MM.1S (cell line): ENCODE measurements at regions not wholly inside any gene's neighbourhood (a gene's known extent, or its start where the extent isn't known, plus 50 kb on each side); places are given as distances from the start of the nearest gene placed in this dataset.

Experiments
- DNase-seq: peaks from one replicate; pipeline ENCODE4 v3.0.0-alpha.2; 2015
- H2AFZ ChIP-seq: fragments of 300-600 bp; sonication (generic); 2 replicates; pipeline ENCODE4 v1.6.0; 2016; ENCODE audit warnings: antibody characterized with exemption, low read length
- H3F3A ChIP-seq: fragments of 300-600 bp; sonication (generic); 2 replicates; pipeline ENCODE4 v1.6.1; 2016; ENCODE audit warnings: mild to moderate bottlenecking, antibody characterized with exemption, low read length, moderate library complexity, mixed read lengths; ENCODE audit not compliant: insufficient read depth
- H3K27ac ChIP-seq: fragments of 300-600 bp; sonication (generic); 2 replicates; pipeline ENCODE4 v1.5.1; 2016; ENCODE audit warnings: mild to moderate bottlenecking, low read length
- H3K27me3 ChIP-seq: fragments of 300-600 bp; sonication (generic); replicated peaks from 2 replicates; pipeline ENCODE4 v1.6.0; 2016; ENCODE audit warnings: low read length; ENCODE audit not compliant: insufficient read depth
- H3K36me3 ChIP-seq: fragments of 300-600 bp; sonication (generic); replicated peaks from 2 replicates; pipeline ENCODE4 v1.6.1; 2016; ENCODE audit warnings: mild to moderate bottlenecking, low read length, mixed read lengths; ENCODE audit not compliant: insufficient read depth
- H3K4me1 ChIP-seq: fragments of 300-600 bp; sonication (generic); 2 replicates; pipeline ENCODE4 v1.6.1; 2016; ENCODE audit warnings: low read length, mixed read lengths
- H3K4me2 ChIP-seq: fragments of 300-600 bp; sonication (generic); 2 replicates; pipeline ENCODE4 v1.6.0; 2016; ENCODE audit warnings: low read depth, low read length
- H3K4me3 ChIP-seq: fragments of 300-600 bp; sonication (generic); 2 replicates; pipeline ENCODE4 v1.5.1; 2016; ENCODE audit warnings: low read length, mixed read lengths
- H3K79me2 ChIP-seq: fragments of 300-600 bp; sonication (generic); 2 replicates; pipeline ENCODE4 v1.6.1; 2016; ENCODE audit warnings: mixed run types, low read length, mixed read lengths
- H3K9ac ChIP-seq: fragments of 300-600 bp; sonication (generic); 2 replicates; pipeline ENCODE4 v1.6.1; 2016; ENCODE audit warnings: low read length, mixed read lengths
- H3K9me2 ChIP-seq: fragments of 300-600 bp; sonication (generic); replicated peaks from 2 replicates; pipeline ENCODE4 v1.6.1; 2016; ENCODE audit warnings: mild to moderate bottlenecking, low read length, mixed read lengths; ENCODE audit not compliant: insufficient read depth
- H3K9me3 ChIP-seq: fragments of 300-600 bp; sonication (generic); replicated peaks from 2 replicates; pipeline ENCODE4 v1.6.1; 2016; ENCODE audit warnings: mild to moderate bottlenecking, low read length, mixed read lengths; ENCODE audit not compliant: insufficient read depth
- H4K20me1 ChIP-seq: fragments of 300-600 bp; sonication (generic); 2 replicates; pipeline ENCODE4 v1.6.1; 2016; ENCODE audit warnings: mild to moderate bottlenecking, low read length, moderate library complexity, mixed read lengths; ENCODE audit not compliant: insufficient read depth
- EZH2 ChIP-seq: fragments of 300-600 bp; sonication (generic); optimal IDR thresholded peaks from 2 replicates; pipeline ENCODE3; 2017; ENCODE audit warnings: low read depth, mild to moderate bottlenecking, antibody characterized with exemption, low read length, mixed read lengths
- EZH2phosphoT487 ChIP-seq: fragments of 300-600 bp; sonication (generic); IDR thresholded peaks from 2 replicates; pipeline ENCODE4 v1.6.1; 2018; ENCODE audit warnings: antibody characterized with exemption, low read length
- TF ChIP-seq, protein P1 (sequence below): fragments of 300-600 bp; sonication (generic); IDR thresholded peaks from 2 replicates; pipeline ENCODE4 v1.5.1; 2016; ENCODE audit warnings: antibody characterized with exemption, low read length, mixed read lengths

DNA sequence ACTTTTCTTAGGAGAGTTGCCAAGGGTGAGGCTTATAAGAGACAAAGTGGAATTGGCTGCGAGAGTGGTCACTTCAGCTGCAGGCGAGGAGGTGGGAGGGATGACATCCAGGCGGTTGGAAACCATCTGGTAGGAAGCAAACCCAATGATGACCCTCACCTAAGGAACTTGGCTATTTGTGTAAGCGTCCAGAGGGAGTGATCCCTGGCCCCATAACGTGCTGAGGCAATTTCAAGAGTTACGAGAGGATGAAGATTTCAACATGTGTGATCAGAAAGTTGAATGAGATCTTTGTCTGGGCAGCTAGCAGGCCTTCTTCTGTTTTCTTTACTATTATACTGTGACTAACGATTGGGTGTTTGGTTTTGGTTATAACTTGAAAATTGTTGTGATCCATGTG, 102.7 kb upstream of the VANGL1 start:
- H3K27ac ChIP-seq, result no peak overlapping the region
- no peak overlapping the region for H3K4me2 ChIP-seq
- H3K4me3 ChIP-seq, result no peak overlapping the region
- H2AFZ ChIP-seq, result no peak overlapping the region
- H3K9ac ChIP-seq, result no peak overlapping the region
- H3K27me3 ChIP-seq, result no peaks in the 10 kb centered on the region
- no peaks in the 10 kb centered on the region for H4K20me1 ChIP-seq
- TF ChIP-seq EZH2 (no peak), EZH2phosphoT487 (no peak)
- TF ChIP-seq, protein P1, sequence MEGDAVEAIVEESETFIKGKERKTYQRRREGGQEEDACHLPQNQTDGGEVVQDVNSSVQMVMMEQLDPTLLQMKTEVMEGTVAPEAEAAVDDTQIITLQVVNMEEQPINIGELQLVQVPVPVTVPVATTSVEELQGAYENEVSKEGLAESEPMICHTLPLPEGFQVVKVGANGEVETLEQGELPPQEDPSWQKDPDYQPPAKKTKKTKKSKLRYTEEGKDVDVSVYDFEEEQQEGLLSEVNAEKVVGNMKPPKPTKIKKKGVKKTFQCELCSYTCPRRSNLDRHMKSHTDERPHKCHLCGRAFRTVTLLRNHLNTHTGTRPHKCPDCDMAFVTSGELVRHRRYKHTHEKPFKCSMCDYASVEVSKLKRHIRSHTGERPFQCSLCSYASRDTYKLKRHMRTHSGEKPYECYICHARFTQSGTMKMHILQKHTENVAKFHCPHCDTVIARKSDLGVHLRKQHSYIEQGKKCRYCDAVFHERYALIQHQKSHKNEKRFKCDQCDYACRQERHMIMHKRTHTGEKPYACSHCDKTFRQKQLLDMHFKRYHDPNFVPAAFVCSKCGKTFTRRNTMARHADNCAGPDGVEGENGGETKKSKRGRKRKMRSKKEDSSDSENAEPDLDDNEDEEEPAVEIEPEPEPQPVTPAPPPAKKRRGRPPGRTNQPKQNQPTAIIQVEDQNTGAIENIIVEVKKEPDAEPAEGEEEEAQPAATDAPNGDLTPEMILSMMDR, result no peak
- H3F3A ChIP-seq, result no peaks in the 10 kb centered on the region
- no peaks in the 10 kb centered on the region for H3K9me2 ChIP-seq
- H3K9me3 ChIP-seq, result no peaks in the 10 kb centered on the region
- H3K36me3 ChIP-seq, result no peaks in the 10 kb centered on the region
- H3K4me1 ChIP-seq, result no peaks in the 10 kb centered on the region
- no peaks in the 10 kb centered on the region for H3K79me2 ChIP-seq
- DNase-seq, result no peak

DNA sequence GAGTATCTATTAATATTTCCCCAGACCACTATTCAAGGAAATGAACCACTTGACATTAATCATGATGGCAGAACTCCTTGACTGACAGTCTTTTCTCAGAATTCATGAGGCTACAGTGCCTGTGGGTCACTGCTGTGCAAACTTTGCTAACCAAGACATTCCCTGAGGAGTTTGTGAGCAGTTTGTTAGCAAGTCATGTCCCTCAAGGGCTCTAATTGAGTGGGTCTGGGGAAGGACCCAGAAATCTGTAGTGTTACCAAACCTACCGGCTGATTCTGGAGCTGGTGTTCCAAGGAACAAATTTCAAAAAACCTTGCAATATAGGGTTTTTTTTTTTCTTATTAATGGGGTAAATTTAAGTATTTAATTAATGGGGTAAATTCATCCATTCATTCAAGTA, 103.2 kb upstream of the VANGL1 start:
- Histone ChIP-seq H2AFZ (no peak overlapping the region), H3K4me3 (no peak overlapping the region), H3F3A (no peaks in the 10 kb centered on the region), H3K27ac (no peak overlapping the region), H3K9me3 (no peaks in the 10 kb centered on the region), H3K4me2 (no peak overlapping the region), H4K20me1 (no peaks in the 10 kb centered on the region), H3K4me1 (no peaks in the 10 kb centered on the region), H3K9me2 (no peaks in the 10 kb centered on the region), H3K27me3 (no peaks in the 10 kb centered on the region), H3K9ac (no peak overlapping the region), H3K79me2 (no peaks in the 10 kb centered on the region), H3K36me3 (no peaks in the 10 kb centered on the region)
- TF ChIP-seq EZH2phosphoT487 (no peak), EZH2 (no peak)
- TF ChIP-seq, protein P1, result no peak
- DNase-seq, result no peak

DNA sequence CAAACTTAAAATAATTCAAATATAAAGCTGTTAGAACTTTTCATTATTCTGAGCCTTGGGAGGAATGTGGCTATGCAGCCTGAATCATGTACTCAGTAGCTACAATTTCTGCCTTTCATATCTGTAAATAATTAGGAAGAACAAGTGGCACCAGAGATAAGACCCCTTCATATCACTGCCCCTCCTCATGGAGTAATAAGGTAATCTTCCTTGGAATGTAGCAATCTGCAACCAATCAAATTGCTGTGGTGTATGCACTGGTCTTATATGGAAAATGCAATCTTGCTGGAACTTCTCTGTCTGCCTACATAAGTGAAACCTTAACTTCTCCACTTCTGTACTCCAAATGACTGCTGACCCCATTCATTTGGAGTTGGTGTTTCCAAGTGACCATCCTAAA, 104.4 kb upstream of the VANGL1 start:
- Histone ChIP-seq H3F3A (no peaks in the 10 kb centered on the region), H3K36me3 (no peaks in the 10 kb centered on the region), H3K27me3 (no peaks in the 10 kb centered on the region), H3K79me2 (no peaks in the 10 kb centered on the region), H4K20me1 (no peaks in the 10 kb centered on the region), H3K4me3 (no peak overlapping the region), H3K4me2 (no peak overlapping the region), H3K9me2 (no peaks in the 10 kb centered on the region), H3K4me1 (no peaks in the 10 kb centered on the region), H2AFZ (no peak overlapping the region), H3K9ac (no peak overlapping the region), H3K27ac (no peak overlapping the region), H3K9me3 (no peaks in the 10 kb centered on the region)
- TF ChIP-seq EZH2phosphoT487 (no peak), EZH2 (no peak)
- TF ChIP-seq, protein P1, result no peak
- DNase-seq, result no peak
